ENCODE measurements at regions not wholly inside any gene's neighbourhood (a gene's known extent, or its start where the extent isn't known, plus 50 kb on each side); places are given as distances from the start of the nearest gene placed in this dataset.

GRCh38 chr2:226074391-226074790 lies 674.9 kb downstream of the NYAP2 start:
- no peak for DNase-seq (ENCODE audit: extremely low read depth, insufficient read length)
- H3K36me3 ChIP-seq (ENCODE audit: control insufficient read depth, insufficient read depth, low read length): no peaks in the 10 kb centered on the region
- TF ChIP-seq CTCF (IDR thresholded peaks at IDR 0.05; ENCODE audit: insufficient read depth, low read length, poor library complexity, severe bottlenecking): no peak
- no peak overlapping the region for H3K4me3 ChIP-seq (replicated peaks; ENCODE audit: low read depth, low read length)
- no peaks in the 10 kb centered on the region for H3K27me3 ChIP-seq (replicated peaks; ENCODE audit: control insufficient read depth, insufficient read depth, low read length)

GRCh38 chr2:226073496-226074160 lies 674.1 kb downstream of the NYAP2 start:
- DNase-seq (ENCODE audit: extremely low read depth, insufficient read length): no peak

GRCh38 chr2:226066873-226067272 lies 667.4 kb downstream of the NYAP2 start:
- no peak for DNase-seq (ENCODE audit: extremely low read depth, insufficient read length)
- Histone ChIP-seq H3K4me3 (replicated peaks; ENCODE audit: low read depth, low read length) (no peak overlapping the region), H3K27me3 (replicated peaks; ENCODE audit: control insufficient read depth, insufficient read depth, low read length) (no peaks in the 10 kb centered on the region; the same call in 1 of the 2 replicates), H3K36me3 (ENCODE audit: control insufficient read depth, insufficient read depth, low read length) (no peaks in the 10 kb centered on the region)
- no peak for TF ChIP-seq CTCF (IDR thresholded peaks at IDR 0.05; ENCODE audit: insufficient read depth, low read length, poor library complexity, severe bottlenecking)

More at GRCh38 chr2:226073496-226074160, 674.1 kb downstream of the NYAP2 start:
- Histone ChIP-seq H3K4me3 (replicated peaks; ENCODE audit: low read depth, low read length) (no peak overlapping the region), H3K36me3 (ENCODE audit: control insufficient read depth, insufficient read depth, low read length) (no peaks in the 10 kb centered on the region), H3K27me3 (replicated peaks; ENCODE audit: control insufficient read depth, insufficient read depth, low read length) (no peaks in the 10 kb centered on the region)
- no peak for TF ChIP-seq CTCF (IDR thresholded peaks at IDR 0.05; ENCODE audit: insufficient read depth, low read length, poor library complexity, severe bottlenecking)

GRCh38 chr2:226066391-226066790 lies 666.9 kb downstream of the NYAP2 start:
- Histone ChIP-seq H3K4me3 (replicated peaks; ENCODE audit: low read depth, low read length) (no peak overlapping the region), H3K36me3 (ENCODE audit: control insufficient read depth, insufficient read depth, low read length) (no peaks in the 10 kb centered on the region), H3K27me3 (replicated peaks; ENCODE audit: control insufficient read depth, insufficient read depth, low read length) (no peaks in the 10 kb centered on the region; the same call in 1 of the 2 replicates)
- TF ChIP-seq CTCF (IDR thresholded peaks at IDR 0.05; ENCODE audit: insufficient read depth, low read length, poor library complexity, severe bottlenecking): no peak
- DNase-seq (ENCODE audit: extremely low read depth, insufficient read length): no peak

GRCh38 chr2:226064932-226065570 lies 665.5 kb downstream of the NYAP2 start:
- TF ChIP-seq CTCF (IDR thresholded peaks at IDR 0.05; ENCODE audit: insufficient read depth, low read length, poor library complexity, severe bottlenecking): no peak
- Histone ChIP-seq H3K36me3 (ENCODE audit: control insufficient read depth, insufficient read depth, low read length) (no peaks in the 10 kb centered on the region), H3K27me3 (replicated peaks; ENCODE audit: control insufficient read depth, insufficient read depth, low read length) (no peaks in the 10 kb centered on the region; the same call in 1 of the 2 replicates), H3K4me3 (replicated peaks; ENCODE audit: low read depth, low read length) (no peak overlapping the region)
- DNase-seq (ENCODE audit: extremely low read depth, insufficient read length): no peak

Data from GM06990 (cell line).